GM23248 (cell line): ENCODE measurements at regions not wholly inside any gene's neighbourhood (a gene's known extent, or its start where the extent isn't known, plus 50 kb on each side); places are given as distances from the start of the nearest gene placed in this dataset.
"Not testable (repeated sequence)": the region's sequence is repeated elsewhere in the genome, so short reads cannot be mapped to it uniquely, and the experiment has no call there.

ENCODE experiments used
- DNase-seq: peaks from one replicate; pipeline ENCODE4 v3.0.0-alpha.2; 2015
- H2AFZ ChIP-seq: fragments of 200-600 bp; sonication (generic); 2 replicates; pipeline ENCODE4 v1.6.1; 2016; ENCODE audit warnings: antibody characterized with exemption
- H3F3A ChIP-seq: fragments of 200-600 bp; sonication (generic); 2 replicates; pipeline ENCODE4 v1.6.1; 2016; ENCODE audit warnings: mild to moderate bottlenecking, antibody characterized with exemption, mixed run types; ENCODE audit not compliant: insufficient read depth
- H3K27ac ChIP-seq: fragments of 200-600 bp; sonication (generic); 2 replicates; pipeline ENCODE4 v1.5.1; 2016; ENCODE audit warnings: mild to moderate bottlenecking
- H3K27me3 ChIP-seq: fragments of 200-600 bp; sonication (generic); replicated peaks from 2 replicates; pipeline ENCODE4 v1.6.1; 2016; ENCODE audit warnings: mild to moderate bottlenecking; ENCODE audit not compliant: insufficient read depth
- H3K36me3 ChIP-seq: fragments of 200-600 bp; sonication (generic); 2 replicates; pipeline ENCODE4 v1.6.1; 2016; ENCODE audit warnings: low read depth, mild to moderate bottlenecking
- H3K4me1 ChIP-seq: fragments of 200-600 bp; sonication (generic); 2 replicates; pipeline ENCODE4 v1.6.1; 2016; ENCODE audit warnings: mild to moderate bottlenecking; ENCODE audit not compliant: insufficient read depth
- H3K4me2 ChIP-seq: fragments of 200-600 bp; sonication (generic); one replicate; pipeline ENCODE4 v1.6.1; 2016; ENCODE audit warnings: mild to moderate bottlenecking; ENCODE audit not compliant: unreplicated experiment
- H3K4me3 ChIP-seq: fragments of 200-600 bp; sonication (generic); 2 replicates; pipeline ENCODE4 v1.5.1; 2016; ENCODE audit warnings: mild to moderate bottlenecking
- H3K79me2 ChIP-seq: fragments of 200-600 bp; sonication (generic); 2 replicates; pipeline ENCODE4 v1.6.1; 2016; ENCODE audit warnings: mild to moderate bottlenecking; ENCODE audit not compliant: insufficient read depth
- H3K9ac ChIP-seq: fragments of 200-600 bp; sonication (generic); 2 replicates; pipeline ENCODE4 v1.6.1; 2016; ENCODE audit warnings: mild to moderate bottlenecking
- H3K9me2 ChIP-seq: fragments of 200-600 bp; sonication (generic); 2 replicates; pipeline ENCODE4 v1.6.1; 2016; ENCODE audit warnings: mixed run types, mild to moderate bottlenecking, moderate library complexity; ENCODE audit not compliant: insufficient read depth
- H3K9me3 ChIP-seq: fragments of 200-600 bp; sonication (generic); one replicate; pipeline ENCODE4 v1.6.1; 2017; ENCODE audit warnings: low read depth
- H4K20me1 ChIP-seq: fragments of 200-600 bp; sonication (generic); 2 replicates; pipeline ENCODE4 v1.6.0; 2016; ENCODE audit not compliant: insufficient read depth
- EZH2 ChIP-seq: fragments of 200-600 bp; sonication (generic); IDR thresholded peaks from 2 replicates; pipeline ENCODE4 v1.6.1; 2018; ENCODE audit warnings: antibody characterized with exemption, mild to moderate bottlenecking; ENCODE audit not compliant: insufficient read depth, poor library complexity, severe bottlenecking
- EZH2phosphoT487 ChIP-seq: fragments of 200-600 bp; sonication (generic); IDR thresholded peaks from 2 replicates; pipeline ENCODE4 v1.6.1; 2018; ENCODE audit warnings: antibody characterized with exemption, moderate library complexity, mild to moderate bottlenecking, low read depth; ENCODE audit not compliant: insufficient read depth
- WGBS, 2 experiments: methylation state at CpG; one replicate each; pipeline ENCODE4 v1.1.6; 2015 to 2017; ENCODE audit warnings: low lambda C conversion rate in 2 of 2, low coverage in 1 of 2; ENCODE audit errors: missing lambda C conversion rate in 2 of 2; 5-methylcytosine and 5-hydroxymethylcytosine counted together
- in situ Hi-C: fragments of 300-500 bp; cut with MboI; formaldehyde crosslinking; loops from 2 replicates; pipeline ENCODE4 v1.15.0; 2020

- no peaks in the 10 kb centered on the region for H3F3A ChIP-seq
- no peaks in the 10 kb centered on the region for H3K27me3 ChIP-seq
- H3K9me3 ChIP-seq, result no peaks in the 10 kb centered on the region
- H3K36me3 ChIP-seq, result no peaks in the 10 kb centered on the region
- 42 to 50% methylated on average over 3 of the region's 3 CpGs for WGBS, 2 experiments
- no peaks in the 10 kb centered on the region for H3K4me1 ChIP-seq
- no peaks in the 10 kb centered on the region for H4K20me1 ChIP-seq
- DNase-seq, result no peak
- H3K4me2 ChIP-seq, result no peak overlapping the region
- H3K9me2 ChIP-seq, result no peaks in the 10 kb centered on the region
- in situ Hi-C loops, result no loop called here
- H2AFZ ChIP-seq, result no peak overlapping the region
- H3K27ac ChIP-seq, result no peak overlapping the region
- H3K9ac ChIP-seq, result no peak overlapping the region
- H3K4me3 ChIP-seq, result no peak overlapping the region
- TF ChIP-seq EZH2 (no peak), EZH2phosphoT487 (no peak)
- H3K79me2 ChIP-seq, result no peaks in the 10 kb centered on the region
Measured at GRCh38 chr3:94481226-94481898, 418.5 kb downstream of the NSUN3 start.

GRCh38 chr3:94482686-94483085, 419.8 kb downstream of the NSUN3 start:
- Histone ChIP-seq H3K4me3 (no peak overlapping the region), H3K4me1 (no peaks in the 10 kb centered on the region), H3K9ac (no peak overlapping the region), H3K9me2 (no peaks in the 10 kb centered on the region), H3K27me3 (no peaks in the 10 kb centered on the region), H3K9me3 (no peaks in the 10 kb centered on the region), H3K27ac (no peak overlapping the region), H4K20me1 (no peaks in the 10 kb centered on the region), H3K36me3 (no peaks in the 10 kb centered on the region), H3K4me2 (no peak overlapping the region), H3K79me2 (no peaks in the 10 kb centered on the region), H2AFZ (no peak overlapping the region), H3F3A (no peaks in the 10 kb centered on the region)
- in situ Hi-C loops, result no loop called here
- WGBS, 2 experiments, result 35 to 36% methylated on average over 3 of the region's 3 CpGs
- no peak for DNase-seq
- TF ChIP-seq EZH2phosphoT487, result no peak

GRCh38 chr3:94483403-94483802, 420.5 kb downstream of the NSUN3 start:
- Histone ChIP-seq H3K4me3 (no peak overlapping the region), H3K9me2 (no peaks in the 10 kb centered on the region), H3K27ac (no peak overlapping the region), H3K36me3 (no peaks in the 10 kb centered on the region), H2AFZ (no peak overlapping the region), H3F3A (no peaks in the 10 kb centered on the region), H3K27me3 (no peaks in the 10 kb centered on the region), H4K20me1 (no peaks in the 10 kb centered on the region), H3K4me2 (no peak overlapping the region), H3K4me1 (no peaks in the 10 kb centered on the region), H3K9me3 (no peaks in the 10 kb centered on the region), H3K9ac (no peak overlapping the region), H3K79me2 (no peaks in the 10 kb centered on the region)
- 9 to 21% methylated on average over 2 of the region's 2 CpGs for WGBS, 2 experiments
- in situ Hi-C loops, result no loop called here
- DNase-seq, result no peak
- TF ChIP-seq EZH2phosphoT487 (no peak), EZH2 (no peak)

GRCh38 chr3:94494992-94495391, 432.1 kb downstream of the NSUN3 start:
- H3K9ac ChIP-seq, result no peak overlapping the region
- no peaks in the 10 kb centered on the region for H3K9me2 ChIP-seq
- H3K79me2 ChIP-seq, result no peaks in the 10 kb centered on the region
- H3K4me1 ChIP-seq, result no peaks in the 10 kb centered on the region
- no peak overlapping the region for H3K27ac ChIP-seq
- no peak overlapping the region for H2AFZ ChIP-seq
- in situ Hi-C loops, result no loop called here
- no peak overlapping the region for H3K4me2 ChIP-seq
- no peak for TF ChIP-seq EZH2phosphoT487
- H3K36me3 ChIP-seq, result no peaks in the 10 kb centered on the region
- no peak overlapping the region for H3K4me3 ChIP-seq
- no peak for DNase-seq
- no peaks in the 10 kb centered on the region for H3K27me3 ChIP-seq
- no peaks in the 10 kb centered on the region for H4K20me1 ChIP-seq
- no peaks in the 10 kb centered on the region for H3K9me3 ChIP-seq
- no peaks in the 10 kb centered on the region for H3F3A ChIP-seq

GRCh38 chr3:94500146-94500545, 437.3 kb downstream of the NSUN3 start:
- no peak overlapping the region for H3K4me2 ChIP-seq
- in situ Hi-C loops, result no loop called here
- no peak for DNase-seq
- H3K79me2 ChIP-seq, result no peaks in the 10 kb centered on the region
- no peaks in the 10 kb centered on the region for H3K9me2 ChIP-seq
- no peaks in the 10 kb centered on the region for H3F3A ChIP-seq
- no peak overlapping the region for H3K27ac ChIP-seq
- 10 to 14% methylated on average over 3 of the region's 3 CpGs for WGBS, 2 experiments
- no peak overlapping the region for H3K9ac ChIP-seq
- no peak overlapping the region for H3K4me3 ChIP-seq
- no peak for TF ChIP-seq EZH2phosphoT487
- TF ChIP-seq EZH2, result no peak
- no peaks in the 10 kb centered on the region for H3K9me3 ChIP-seq
- no peaks in the 10 kb centered on the region for H4K20me1 ChIP-seq
- no peaks in the 10 kb centered on the region for H3K27me3 ChIP-seq
- H3K4me1 ChIP-seq, result no peaks in the 10 kb centered on the region
- no peaks in the 10 kb centered on the region for H3K36me3 ChIP-seq
- H2AFZ ChIP-seq, result no peak overlapping the region

GRCh38 chr3:94507354-94507753, 444.5 kb downstream of the NSUN3 start:
- H3K9ac ChIP-seq, H3K4me3 ChIP-seq, H3K9me2 ChIP-seq, H3K4me1 ChIP-seq, DNase-seq, H3K27me3 ChIP-seq, H3K4me2 ChIP-seq, H3K27ac ChIP-seq, H4K20me1 ChIP-seq, in situ Hi-C loops, H3K9me3 ChIP-seq, H2AFZ ChIP-seq, H3F3A ChIP-seq, H3K36me3 ChIP-seq, H3K79me2 ChIP-seq: not testable (repeated sequence)
- 80 to 82% methylated on average over 25 of the region's 25 CpGs for WGBS, 2 experiments
